ENCODE measurements at regions not wholly inside any gene's neighbourhood (a gene's known extent, or its start where the extent isn't known, plus 50 kb on each side); places are given as distances from the start of the nearest gene placed in this dataset.

DNA sequence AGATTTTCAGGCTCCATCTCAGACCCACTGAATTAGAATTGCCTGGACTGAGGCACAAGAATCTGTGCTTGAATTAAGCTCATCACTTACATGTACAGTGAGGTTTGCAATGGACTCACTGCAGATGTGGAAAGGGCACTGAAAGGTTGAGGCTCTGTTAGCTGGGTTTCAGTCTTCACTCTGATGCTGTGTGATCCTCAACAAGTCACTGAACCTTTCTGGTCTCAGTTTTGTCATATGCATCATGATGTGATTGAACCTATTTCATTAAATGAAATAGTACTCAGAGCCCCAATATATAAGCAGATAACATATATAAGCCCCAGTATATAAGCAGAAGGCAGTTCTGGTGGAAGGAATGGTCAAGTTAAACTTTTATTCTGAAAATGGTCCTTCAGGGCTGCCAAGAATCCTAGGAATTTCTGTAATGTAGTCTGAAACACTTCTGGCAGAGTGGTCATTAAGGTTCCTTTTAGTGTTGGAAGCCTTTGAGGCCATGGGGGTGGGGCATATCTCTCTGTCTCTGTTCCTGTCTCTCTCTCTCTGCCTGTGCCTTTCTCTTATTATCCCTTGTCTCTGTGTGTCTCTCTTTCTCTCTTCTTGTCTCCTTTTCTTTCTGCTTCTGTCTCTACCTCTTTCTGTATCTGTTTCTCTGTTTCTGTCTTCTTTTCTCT is 110.4 kb downstream of the ADCYAP1 start:
- H3K4me3 ChIP-seq (ENCODE audit: low read depth, low read length): no peak overlapping the region
- TF ChIP-seq, protein P1, sequence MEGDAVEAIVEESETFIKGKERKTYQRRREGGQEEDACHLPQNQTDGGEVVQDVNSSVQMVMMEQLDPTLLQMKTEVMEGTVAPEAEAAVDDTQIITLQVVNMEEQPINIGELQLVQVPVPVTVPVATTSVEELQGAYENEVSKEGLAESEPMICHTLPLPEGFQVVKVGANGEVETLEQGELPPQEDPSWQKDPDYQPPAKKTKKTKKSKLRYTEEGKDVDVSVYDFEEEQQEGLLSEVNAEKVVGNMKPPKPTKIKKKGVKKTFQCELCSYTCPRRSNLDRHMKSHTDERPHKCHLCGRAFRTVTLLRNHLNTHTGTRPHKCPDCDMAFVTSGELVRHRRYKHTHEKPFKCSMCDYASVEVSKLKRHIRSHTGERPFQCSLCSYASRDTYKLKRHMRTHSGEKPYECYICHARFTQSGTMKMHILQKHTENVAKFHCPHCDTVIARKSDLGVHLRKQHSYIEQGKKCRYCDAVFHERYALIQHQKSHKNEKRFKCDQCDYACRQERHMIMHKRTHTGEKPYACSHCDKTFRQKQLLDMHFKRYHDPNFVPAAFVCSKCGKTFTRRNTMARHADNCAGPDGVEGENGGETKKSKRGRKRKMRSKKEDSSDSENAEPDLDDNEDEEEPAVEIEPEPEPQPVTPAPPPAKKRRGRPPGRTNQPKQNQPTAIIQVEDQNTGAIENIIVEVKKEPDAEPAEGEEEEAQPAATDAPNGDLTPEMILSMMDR (IDR thresholded peaks at IDR 0.05; ENCODE audit: borderline replicate concordance, insufficient read depth, low read depth, low read length): no peak

DNA sequence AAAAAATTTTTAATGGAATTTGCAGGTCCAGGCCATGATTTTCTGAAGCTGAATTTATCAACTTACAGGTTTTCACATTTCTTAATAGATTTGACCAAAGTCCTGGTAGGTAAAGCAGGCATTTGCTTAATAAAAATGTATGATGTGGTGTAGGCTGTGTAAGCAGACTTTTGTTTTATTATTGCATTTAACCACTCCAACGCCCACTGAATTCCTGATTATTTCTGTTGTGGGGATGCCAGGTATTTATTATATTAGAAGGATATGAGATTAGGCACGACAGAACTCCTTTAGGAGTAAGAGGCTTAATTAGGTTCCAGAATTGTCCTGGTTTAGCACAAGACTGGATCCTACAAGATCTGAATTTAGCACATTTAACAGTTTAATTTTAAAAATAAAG is 111.1 kb downstream of the ADCYAP1 start:
- TF ChIP-seq, protein P1 (IDR thresholded peaks at IDR 0.05; ENCODE audit: borderline replicate concordance, insufficient read depth, low read depth, low read length): no peak
- H3K4me3 ChIP-seq (ENCODE audit: low read depth, low read length): no peak overlapping the region

DNA sequence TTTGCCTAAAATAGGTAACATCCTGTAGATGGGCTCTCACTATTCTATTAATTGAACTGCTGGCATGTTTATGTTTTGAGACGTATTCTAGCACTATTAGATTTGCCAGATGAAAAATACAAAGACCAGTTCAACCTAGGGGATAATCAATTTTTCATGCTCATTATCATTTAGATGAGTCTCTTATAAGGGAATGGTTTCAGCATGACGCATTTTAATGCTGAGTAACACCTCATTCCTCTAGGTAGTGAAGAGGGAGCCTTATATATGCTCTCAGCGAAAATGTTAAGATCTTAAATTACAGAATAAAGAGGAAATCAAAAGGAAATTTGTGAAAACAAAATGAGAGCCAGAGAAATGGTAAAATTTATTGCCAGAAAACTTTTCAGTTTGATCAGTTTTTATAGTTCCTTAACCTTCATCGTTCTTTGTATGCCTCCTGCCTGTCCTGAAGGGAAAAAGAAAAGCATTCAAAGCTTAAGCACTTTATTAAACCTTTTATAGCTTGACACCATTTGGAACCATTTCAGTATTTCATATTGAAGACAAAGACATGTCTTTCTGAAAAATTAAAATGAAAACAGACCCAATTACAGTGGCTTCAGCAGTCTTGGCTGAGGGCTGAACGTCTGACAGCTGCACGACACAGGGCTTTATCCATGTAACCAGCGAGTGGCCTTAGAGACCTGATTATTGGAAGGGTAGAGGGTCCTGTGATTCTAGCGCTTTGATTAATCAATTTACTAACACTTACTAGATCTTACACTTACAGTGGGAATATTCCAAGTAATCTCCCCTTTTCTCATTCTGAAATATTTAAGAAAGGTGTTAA is 112.8 kb downstream of the ADCYAP1 start:
- TF ChIP-seq, protein P1 (IDR thresholded peaks at IDR 0.05; ENCODE audit: borderline replicate concordance, insufficient read depth, low read depth, low read length): no peak
- H3K4me3 ChIP-seq (ENCODE audit: low read depth, low read length): no peak overlapping the region

DNA sequence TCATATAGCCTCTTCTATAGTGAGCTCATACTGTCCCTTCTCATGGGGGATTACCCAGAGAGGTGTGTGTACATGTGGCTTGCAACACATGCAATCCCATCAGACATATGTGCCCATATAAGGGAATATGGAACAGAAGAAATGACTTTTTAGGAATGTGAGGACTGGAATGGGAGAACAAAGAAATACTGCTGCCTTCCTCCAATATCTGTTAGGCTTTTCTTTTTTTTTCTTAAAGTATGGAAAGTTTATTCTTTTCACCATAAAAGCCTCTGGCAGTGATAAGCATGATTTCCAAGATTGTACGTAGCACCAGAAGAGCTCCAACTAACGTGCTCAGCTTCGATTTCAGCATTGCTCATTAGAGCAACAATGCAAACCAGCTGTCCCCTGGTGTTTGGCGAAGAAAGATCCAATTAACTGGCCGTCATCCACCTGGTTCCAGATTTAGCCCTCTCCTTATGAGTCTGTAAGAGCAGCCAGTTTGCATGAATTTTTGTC is 113.6 kb downstream of the ADCYAP1 start:
- no peak overlapping the region for H3K4me3 ChIP-seq (ENCODE audit: low read depth, low read length)
- TF ChIP-seq, protein P1 (IDR thresholded peaks at IDR 0.05; ENCODE audit: borderline replicate concordance, insufficient read depth, low read depth, low read length): no peak

DNA sequence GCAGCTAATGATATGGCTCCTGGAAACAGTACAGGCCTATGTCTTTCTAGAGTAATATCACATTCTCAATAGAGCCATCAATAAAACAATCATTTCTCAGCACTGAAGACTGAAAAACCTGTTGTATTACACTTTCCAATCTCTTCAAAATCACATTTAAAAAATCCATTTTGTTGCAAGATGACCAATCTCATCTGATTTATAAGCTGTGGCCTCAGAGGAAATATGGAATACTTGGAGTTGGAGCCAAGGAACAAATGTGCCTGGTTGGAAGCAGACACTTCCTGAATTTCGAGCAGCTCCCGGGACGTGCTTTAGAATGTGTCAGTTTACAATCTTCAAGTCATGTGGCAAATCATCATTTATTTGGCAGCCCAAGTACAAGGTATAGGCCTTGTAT is 114.5 kb downstream of the ADCYAP1 start:
- TF ChIP-seq, protein P1 (IDR thresholded peaks at IDR 0.05; ENCODE audit: borderline replicate concordance, insufficient read depth, low read depth, low read length): no peak
- H3K4me3 ChIP-seq (ENCODE audit: low read depth, low read length): no peak overlapping the region

DNA sequence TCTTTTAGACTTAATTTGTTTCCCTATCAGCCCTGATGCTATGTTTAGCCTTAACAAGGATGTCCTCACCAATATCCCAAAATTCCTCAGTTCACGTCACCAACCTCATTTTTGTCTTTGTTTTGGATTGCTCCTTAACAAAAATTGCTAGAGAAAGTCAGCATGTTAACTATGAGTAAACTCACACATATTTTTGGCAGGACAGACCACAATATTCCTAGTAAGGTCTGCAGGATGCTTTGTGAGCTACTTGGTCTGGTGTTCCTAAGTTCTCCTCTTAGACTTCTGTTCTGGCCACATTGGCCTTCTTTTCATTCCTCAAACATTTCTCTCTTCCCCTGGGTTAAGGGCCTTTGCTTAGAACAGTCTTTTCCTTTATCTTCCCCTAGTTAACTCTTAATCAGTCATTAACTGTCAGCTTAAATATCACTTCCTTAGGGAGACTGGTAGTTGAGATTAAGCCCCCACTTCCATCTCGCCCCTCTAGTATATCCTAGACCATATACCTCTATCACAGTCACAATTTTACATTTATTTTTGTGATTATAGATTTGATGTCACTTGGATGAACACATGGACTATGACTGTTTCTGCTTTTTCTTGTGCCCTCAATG is 116.2 kb downstream of the ADCYAP1 start:
- H3K4me3 ChIP-seq (ENCODE audit: low read depth, low read length): no peak overlapping the region
- TF ChIP-seq, protein P1 (IDR thresholded peaks at IDR 0.05; ENCODE audit: borderline replicate concordance, insufficient read depth, low read depth, low read length): no peak

All from GM12875 (cell line).